Forelimb muscle (tissue), 1 donor: ENCODE measurements at regions not wholly inside any gene's neighbourhood (a gene's known extent, or its start where the extent isn't known, plus 50 kb on each side); places are given as distances from the start of the nearest gene placed in this dataset.
A peak's percentile ranks its signal among the peaks of the same experiment; 100 is the strongest.
"Not testable (repeated sequence)": the region's sequence is repeated elsewhere in the genome, so short reads cannot be mapped to it uniquely, and the experiment has no call there.

Experiments used
- DNase-seq: peaks from one replicate; pipeline ENCODE4 v3.0.0-alpha.2; 2013; ENCODE audit warnings: low read depth

DNA sequence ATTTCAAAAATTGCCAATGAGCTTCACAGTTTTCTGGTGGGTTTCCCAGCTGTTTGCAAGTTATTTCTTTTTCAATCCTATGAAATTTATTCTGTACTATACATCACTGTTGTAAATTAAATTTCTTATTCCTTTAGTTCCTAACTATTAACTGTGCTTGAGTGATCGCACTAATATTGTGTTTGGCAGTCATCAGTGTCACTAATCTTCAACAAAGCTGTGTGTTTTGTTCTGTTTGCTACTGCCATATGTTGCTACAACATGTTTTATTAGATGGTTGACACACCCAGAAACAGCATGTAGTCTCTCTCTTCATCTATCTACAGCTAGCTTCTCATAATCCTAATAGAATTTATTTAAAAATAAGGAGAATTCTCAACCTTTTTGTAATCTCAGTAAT is 453.6 kb upstream of the PRR20A start:
- DNase-seq: no peak

- DNase-seq: no peak
Measured at GRCh38 chr13:56697011-56697410, 443.7 kb upstream of the PRR20A start.

DNA sequence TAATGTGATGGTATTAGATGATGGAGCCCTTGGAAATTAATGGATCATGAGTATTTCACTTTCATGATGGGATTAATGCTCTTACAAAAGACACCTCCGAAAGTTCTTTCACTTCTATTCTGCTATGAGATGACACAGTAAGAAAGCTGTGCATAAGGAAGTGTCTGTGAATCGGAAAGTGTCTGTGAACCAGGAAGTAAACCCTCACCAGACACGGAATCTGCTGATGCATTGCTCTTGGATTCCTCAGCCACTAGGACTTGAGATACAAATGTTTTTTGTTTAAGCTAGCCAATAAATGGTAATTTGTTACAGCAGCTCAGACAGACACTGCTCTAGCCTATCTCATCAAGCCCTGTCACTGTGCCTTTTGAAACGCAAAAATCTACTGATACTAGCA is 440.4 kb upstream of the PRR20A start:
- DNase-seq: no peak

DNA sequence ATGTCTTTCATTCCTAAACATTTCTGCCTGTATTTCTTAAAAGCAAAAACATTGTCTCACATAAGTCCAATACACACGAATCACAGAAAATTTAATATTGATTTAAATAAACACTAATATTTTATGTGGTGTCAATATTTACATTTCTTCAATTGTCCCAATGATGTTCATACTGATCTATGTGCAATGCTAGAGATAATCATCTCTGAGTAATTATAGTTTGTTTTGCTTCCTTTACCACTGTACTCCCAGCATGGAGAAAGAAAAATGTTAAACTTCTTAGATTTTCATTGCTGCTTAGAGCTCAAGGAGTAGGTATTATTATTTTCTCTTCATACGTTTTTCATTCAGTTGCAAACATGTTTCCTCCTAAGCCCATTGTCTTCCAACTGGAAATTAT is 434.2 kb upstream of the PRR20A start:
- no peak for DNase-seq

DNA sequence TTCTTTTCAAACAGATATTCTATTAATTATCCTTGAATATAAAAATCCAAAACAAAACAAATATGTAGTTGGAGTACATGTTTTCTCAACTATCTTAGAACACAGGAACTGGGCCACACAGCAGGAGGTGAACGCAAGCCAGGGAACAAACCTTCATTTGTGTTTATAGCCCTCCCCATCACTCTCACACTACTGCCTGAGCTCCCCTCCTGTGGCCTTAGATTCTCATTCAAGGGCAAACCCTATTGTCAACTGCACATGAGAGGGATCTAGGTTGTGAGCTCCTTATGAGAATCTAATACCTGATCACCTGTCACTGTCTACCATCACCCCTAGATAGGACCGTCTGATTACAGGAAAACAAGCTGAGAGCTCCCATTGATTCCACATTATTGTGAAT is 427.1 kb upstream of the PRR20A start:
- DNase-seq: no peak

GRCh38 chr13:56718791-56719190 is 421.9 kb upstream of the PRR20A start:
- no peak for DNase-seq

- DNase-seq: no peak
Measured at GRCh38 chr13:56720841-56721240, 419.9 kb upstream of the PRR20A start.

DNA sequence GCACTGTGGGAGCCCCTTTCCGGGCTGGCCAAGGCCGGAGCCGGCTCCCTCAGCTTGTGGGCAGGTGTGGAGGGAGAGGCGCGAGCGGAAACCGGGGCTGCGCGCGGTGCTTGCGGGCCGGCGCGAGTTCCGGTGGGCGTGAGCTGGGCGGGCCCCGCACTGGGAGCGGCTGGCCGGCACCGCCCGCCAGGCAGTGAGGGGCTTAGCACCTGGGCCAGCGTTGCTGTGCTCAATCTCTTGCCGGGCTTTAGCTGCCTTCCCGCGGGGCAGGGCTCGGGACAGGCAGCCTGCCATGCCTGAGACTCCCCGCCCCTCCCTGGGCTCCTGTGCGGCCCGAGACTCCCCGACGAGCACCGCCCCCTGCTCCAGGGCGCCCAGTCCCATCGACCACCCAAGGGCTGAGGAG is 405.2 kb upstream of the PRR20A start:
- no peak for DNase-seq

DNA sequence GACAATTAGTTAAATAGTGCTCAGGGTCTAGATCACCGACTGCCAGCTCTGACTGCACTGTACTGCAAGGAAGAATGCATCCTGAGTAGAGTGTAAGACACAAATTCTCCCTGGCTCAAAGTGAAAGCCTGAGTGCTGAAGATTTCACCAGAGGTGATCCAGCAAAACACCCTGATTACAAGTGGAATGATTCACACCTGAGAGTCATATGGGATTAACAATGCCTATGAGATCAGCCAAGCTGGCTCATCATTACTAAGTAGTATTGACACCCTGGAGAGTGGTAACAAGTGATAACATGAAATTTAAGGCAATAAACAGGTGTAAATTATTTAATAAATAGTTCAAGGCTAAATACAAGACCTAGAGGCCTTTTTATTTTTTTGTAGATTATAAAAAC is 403.8 kb upstream of the PRR20A start:
- no peak for DNase-seq

- DNase-seq: no peak
Measured at GRCh38 chr13:56752636-56753035, 388.1 kb upstream of the PRR20A start.

- peak; percentile 44 for DNase-seq
Measured at GRCh38 chr13:56755181-56755935, 385.4 kb upstream of the PRR20A start.

DNA sequence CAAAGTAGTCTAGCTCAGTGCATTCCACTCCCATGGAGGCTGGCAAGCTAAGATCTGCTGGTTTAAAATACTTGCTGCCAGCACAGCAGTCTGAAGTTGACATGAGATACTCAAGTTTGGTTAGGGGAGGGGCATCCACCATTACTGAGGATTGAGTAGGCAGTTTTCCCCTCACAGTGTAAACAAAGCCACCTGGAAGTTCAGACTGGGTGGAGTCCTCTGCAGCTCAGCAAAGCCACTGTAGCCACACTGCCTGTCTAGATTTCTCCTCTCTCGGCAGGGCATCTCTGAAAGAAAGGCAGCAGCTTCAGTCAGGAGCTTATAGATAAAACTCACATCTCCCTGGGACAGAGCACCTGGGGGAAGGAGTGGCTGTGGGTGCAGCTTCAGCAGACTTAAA is 377.4 kb upstream of the PRR20A start:
- not testable (repeated sequence) for DNase-seq

DNA sequence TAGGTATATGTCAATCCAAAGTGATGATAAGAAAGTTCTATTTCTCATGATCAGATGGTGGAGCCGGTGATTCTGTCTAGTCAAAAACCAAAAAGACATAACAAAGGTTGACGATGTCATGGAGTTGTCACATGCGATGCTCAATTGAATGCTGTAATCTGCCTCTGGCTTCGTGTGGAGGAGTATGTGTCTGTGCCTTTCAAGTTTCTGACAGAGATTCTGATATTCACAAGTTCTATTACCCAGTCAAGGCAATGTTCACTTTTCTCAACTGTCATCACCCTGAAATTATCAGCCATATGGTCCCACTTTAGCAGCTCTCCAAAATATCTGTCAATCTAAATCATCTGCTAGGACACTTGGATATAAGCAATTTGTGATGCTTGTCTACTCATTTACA is 367.6 kb upstream of the PRR20A start:
- DNase-seq: no peak

DNA sequence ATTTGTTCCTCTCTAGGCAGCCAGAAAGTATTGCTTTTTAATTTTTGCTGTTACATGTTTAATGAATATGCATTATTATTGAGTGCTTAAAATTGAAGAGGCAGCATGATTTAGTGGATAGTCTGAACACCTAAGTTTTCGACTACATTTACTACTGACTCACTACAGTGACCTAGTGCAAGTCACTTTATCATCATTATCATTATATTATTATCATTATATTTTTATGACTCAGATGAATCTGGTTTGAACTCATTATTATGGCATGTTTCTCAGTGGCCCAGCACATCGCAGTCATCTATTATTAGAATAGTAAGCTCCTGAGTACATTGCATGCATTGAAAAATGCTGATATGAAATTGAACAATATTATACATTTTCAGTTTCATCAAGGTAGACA is 351.2 kb upstream of the PRR20A start:
- no peak for DNase-seq

DNA sequence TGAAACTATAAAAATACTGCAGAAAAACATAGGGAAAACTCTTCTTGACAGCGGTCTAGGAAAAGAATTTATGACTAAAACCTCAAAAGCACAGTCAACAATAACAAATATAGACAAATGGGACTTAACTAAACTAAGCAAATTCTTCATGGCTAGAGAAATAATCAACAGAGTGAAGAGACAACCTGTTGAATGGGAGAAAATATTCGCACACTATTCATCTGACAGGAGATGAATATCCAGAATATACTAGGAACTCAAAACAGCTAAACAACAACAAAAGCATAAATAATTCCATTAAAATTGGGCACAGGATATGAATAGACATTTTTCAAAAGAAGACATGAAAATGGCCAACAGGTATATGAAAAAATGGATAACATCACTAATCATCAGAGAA is 303.6 kb upstream of the PRR20A start:
- no peak for DNase-seq

DNA sequence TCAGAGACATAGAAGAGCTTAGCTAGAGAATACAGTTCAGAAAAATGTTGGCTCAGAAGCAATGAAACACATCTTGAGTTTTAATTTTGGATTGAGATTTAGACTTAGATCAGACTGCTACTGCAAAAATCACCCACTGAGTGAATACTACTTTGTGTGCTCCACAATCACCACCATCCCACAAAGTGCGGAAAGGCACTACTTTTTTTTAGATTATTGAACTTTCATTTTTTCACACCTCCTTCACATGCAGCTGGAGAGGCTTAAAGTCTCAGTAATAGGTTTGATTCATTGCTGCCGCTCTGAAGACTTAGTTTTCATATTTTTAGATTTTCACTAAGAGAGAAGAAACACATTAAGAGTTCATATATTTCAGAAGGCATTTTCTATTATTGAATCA is 289.9 kb upstream of the PRR20A start:
- DNase-seq: no peak

DNA sequence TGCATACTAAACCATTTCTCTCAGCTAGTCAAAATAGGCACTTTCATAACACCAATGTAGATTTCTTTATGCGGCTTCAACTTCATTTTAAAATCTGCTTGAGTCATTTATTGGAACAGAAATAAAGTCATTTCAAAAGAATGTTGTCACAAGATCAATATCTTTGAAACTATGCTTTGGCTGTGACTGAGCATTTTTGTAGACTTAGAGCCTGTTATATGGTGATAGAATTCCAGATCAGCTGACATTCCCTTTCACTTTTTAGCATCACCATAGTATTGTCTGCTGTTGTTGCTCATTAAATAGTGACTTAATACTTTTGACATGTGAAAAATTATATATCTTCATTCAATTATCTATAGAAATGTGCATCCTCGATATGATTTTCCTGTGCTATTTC is 279.2 kb upstream of the PRR20A start:
- no peak for DNase-seq

- DNase-seq: no peak
Measured at GRCh38 chr13:56864451-56864850, 276.3 kb upstream of the PRR20A start.

DNA sequence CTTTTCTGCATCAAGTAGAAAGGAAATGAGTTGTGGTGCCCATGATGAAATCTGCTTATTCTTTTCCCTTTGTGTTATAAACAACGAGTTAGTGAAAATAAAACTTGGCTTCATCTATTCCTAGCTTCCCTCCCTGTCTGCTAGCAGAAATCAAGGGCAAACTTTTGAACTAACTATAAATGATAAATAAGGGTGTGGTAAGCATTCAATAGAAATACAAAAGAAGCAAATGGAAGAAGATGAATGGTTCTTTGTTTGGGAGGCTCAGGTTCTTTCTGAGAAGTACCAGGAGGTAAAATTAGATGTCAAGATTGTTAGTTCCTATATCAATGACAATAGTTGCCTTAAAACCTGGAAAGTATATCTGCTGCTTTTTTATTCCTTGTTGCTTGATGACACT is 275.3 kb upstream of the PRR20A start:
- DNase-seq: no peak

DNA sequence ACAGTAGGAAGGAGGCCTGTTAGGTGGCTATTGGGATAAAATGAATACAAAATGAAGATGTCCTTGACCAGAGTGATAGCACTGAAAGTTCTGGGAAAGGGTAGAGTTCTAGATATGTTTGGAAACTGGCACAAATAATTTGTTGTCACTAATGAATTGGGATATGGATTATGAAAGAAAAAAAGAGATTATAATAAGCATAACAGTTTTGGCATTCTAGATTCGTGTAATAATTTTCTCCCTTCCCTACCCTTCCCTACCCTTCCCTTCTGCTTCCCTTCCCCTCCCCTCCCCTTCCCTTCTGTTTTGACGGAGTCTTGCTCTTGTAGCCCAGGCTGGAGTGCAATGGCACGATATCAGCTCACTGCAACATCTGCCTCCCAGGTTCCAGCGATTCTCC is 271.0 kb upstream of the PRR20A start:
- no peak for DNase-seq

- DNase-seq: no peak
Measured at GRCh38 chr13:56886398-56886797, 254.3 kb upstream of the PRR20A start.

DNA sequence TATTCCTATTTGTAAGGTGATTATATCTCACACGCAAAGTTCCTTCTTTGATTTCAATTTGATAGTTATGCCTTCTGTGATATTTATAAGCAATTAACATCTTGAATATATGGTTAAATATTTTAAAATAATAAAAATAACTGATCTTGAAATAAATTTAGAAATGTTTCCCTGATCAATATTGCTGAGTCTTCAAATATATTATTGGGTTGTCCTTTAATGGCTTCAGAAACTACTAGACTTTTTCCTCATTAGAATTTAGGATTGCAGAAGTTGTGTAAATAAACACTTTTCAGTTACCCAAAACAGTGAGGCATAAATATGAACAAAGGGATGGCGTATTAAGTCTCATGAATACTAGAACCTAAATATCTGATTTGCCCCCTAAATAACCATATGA is 252.3 kb upstream of the PRR20A start:
- DNase-seq: no peak

GRCh38 chr13:56893843-56894242 is 246.9 kb upstream of the PRR20A start:
- DNase-seq: no peak

- no peak for DNase-seq
Measured at GRCh38 chr13:56900549-56901279, 240.0 kb upstream of the PRR20A start.
